Activated T-helper 2 cell treated with anti-CD3 and anti-CD28 coated beads, Interferon-gamma antibody, Interleukin-2, Interleukin-4, amounts not matched to agents 10 μg/mL and 5 μg/mL and 100 μg/mL, durations not matched to agents 14 hours and 24 hours and 36 hours (primary cell): ENCODE measurements at regions not wholly inside any gene's neighbourhood (a gene's known extent, or its start where the extent isn't known, plus 50 kb on each side); places are given as distances from the start of the nearest gene placed in this dataset.

Experiments
- DNase-seq: peaks from one replicate; pipeline ENCODE4 v3.0.0; 2021; ENCODE audit warnings: low spot score
- H3K27ac Mint-ChIP-seq: one replicate; pipeline ENCODE4 v1.8.0; 2021; ENCODE audit warnings: mixed read lengths
- H3K27me3 Mint-ChIP-seq: one replicate; pipeline ENCODE4 v1.8.0; 2021; ENCODE audit warnings: low read depth, mixed read lengths
- H3K36me3 Mint-ChIP-seq: one replicate; pipeline ENCODE4 v1.8.0; 2021; ENCODE audit warnings: low read depth, mixed read lengths
- H3K4me1 Mint-ChIP-seq: one replicate; pipeline ENCODE4 v1.8.0; 2021; ENCODE audit warnings: low read depth, mixed read lengths
- H3K4me3 Mint-ChIP-seq: one replicate; pipeline ENCODE4 v1.8.0; 2021; ENCODE audit warnings: low read depth, mild to moderate bottlenecking, moderate library complexity, mixed read lengths
- H3K9me3 Mint-ChIP-seq: one replicate; pipeline ENCODE4 v1.8.0; 2021; ENCODE audit warnings: mixed read lengths
- intact Hi-C: fragments of 100-400 bp; cut with micrococcal nuclease; formaldehyde crosslinking; loops from one replicate; pipeline ENCODE4 v1.15.1; 2023

- DNase-seq, result no peak
- intact Hi-C loops, result no loop called here
- H3K9me3 Mint-ChIP-seq, result no peaks in the 10 kb centered on the region
- H3K27ac Mint-ChIP-seq, result no peak overlapping the region
- H3K4me3 Mint-ChIP-seq, result no peak overlapping the region
- peaks cover 3% of the 10 kb centered on the region for H3K4me1 Mint-ChIP-seq
- H3K27me3 Mint-ChIP-seq, result no peaks in the 10 kb centered on the region
- H3K36me3 Mint-ChIP-seq, result no peaks in the 10 kb centered on the region
Measured at GRCh38 chr11:115780646-115781362, 276.6 kb upstream of the CADM1 start.

GRCh38 chr11:115778928-115779650 is 274.9 kb upstream of the CADM1 start:
- Mint-ChIP-seq H3K27ac (peak overlapping the region; percentile 38), H3K36me3 (no peaks in the 10 kb centered on the region), H3K4me3 (no peak overlapping the region), H3K9me3 (no peaks in the 10 kb centered on the region), H3K27me3 (no peaks in the 10 kb centered on the region), H3K4me1 (peaks cover 3% of the 10 kb centered on the region)
- intact Hi-C loops, result loop anchor here (5.0 kb wide), 1 partner anchor 138 kb away; no protein-coding TSS in a partner anchor
- DNase-seq, result no peak

- no peaks in the 10 kb centered on the region for H3K36me3 Mint-ChIP-seq
- H3K4me1 Mint-ChIP-seq, result peaks cover 3% of the 10 kb centered on the region
- no peaks in the 10 kb centered on the region for H3K27me3 Mint-ChIP-seq
- intact Hi-C loops, result loop anchor here (5.0 kb wide), 1 partner anchor 140 kb away; no protein-coding TSS in a partner anchor
- H3K4me3 Mint-ChIP-seq, result no peak overlapping the region
- H3K27ac Mint-ChIP-seq, result no peak overlapping the region
- H3K9me3 Mint-ChIP-seq, result no peaks in the 10 kb centered on the region
- no peak for DNase-seq
Measured at GRCh38 chr11:115776916-115777315, 272.7 kb upstream of the CADM1 start.

- Mint-ChIP-seq H3K9me3 (no peaks in the 10 kb centered on the region), H3K27ac (no peak overlapping the region), H3K4me3 (no peak overlapping the region), H3K27me3 (no peaks in the 10 kb centered on the region), H3K36me3 (no peaks in the 10 kb centered on the region), H3K4me1 (peaks cover 3% of the 10 kb centered on the region)
- DNase-seq, result no peak
- intact Hi-C loops, result loop anchor here (5.0 kb wide), 1 partner anchor 141 kb away; no protein-coding TSS in a partner anchor
Measured at GRCh38 chr11:115775846-115776245, 271.6 kb upstream of the CADM1 start.

GRCh38 chr11:115774756-115775155 is 270.5 kb upstream of the CADM1 start:
- H3K4me3 Mint-ChIP-seq, result no peak overlapping the region
- no peak for DNase-seq
- no peak overlapping the region for H3K27ac Mint-ChIP-seq
- intact Hi-C loops, result loop anchor here (5.0 kb wide), 1 partner anchor 143 kb away; no protein-coding TSS in a partner anchor
- no peaks in the 10 kb centered on the region for H3K27me3 Mint-ChIP-seq
- no peaks in the 10 kb centered on the region for H3K9me3 Mint-ChIP-seq
- no peaks in the 10 kb centered on the region for H3K36me3 Mint-ChIP-seq
- H3K4me1 Mint-ChIP-seq, result peaks cover 3% of the 10 kb centered on the region

- intact Hi-C loops, result no loop called here
- Mint-ChIP-seq H3K4me3 (no peak overlapping the region), H3K27me3 (no peaks in the 10 kb centered on the region), H3K36me3 (no peaks in the 10 kb centered on the region), H3K9me3 (no peaks in the 10 kb centered on the region), H3K4me1 (no peaks in the 10 kb centered on the region), H3K27ac (no peak overlapping the region)
- no peak for DNase-seq
Measured at GRCh38 chr11:115769891-115770290, 265.7 kb upstream of the CADM1 start.

GRCh38 chr11:115767883-115768282 is 263.7 kb upstream of the CADM1 start:
- intact Hi-C loops, result no loop called here
- no peaks in the 10 kb centered on the region for H3K9me3 Mint-ChIP-seq
- no peaks in the 10 kb centered on the region for H3K36me3 Mint-ChIP-seq
- no peaks in the 10 kb centered on the region for H3K27me3 Mint-ChIP-seq
- no peak for DNase-seq
- H3K4me1 Mint-ChIP-seq, result no peaks in the 10 kb centered on the region
- no peak overlapping the region for H3K4me3 Mint-ChIP-seq
- H3K27ac Mint-ChIP-seq, result no peak overlapping the region

- no peak overlapping the region for H3K27ac Mint-ChIP-seq
- no peaks in the 10 kb centered on the region for H3K9me3 Mint-ChIP-seq
- no peak overlapping the region for H3K4me3 Mint-ChIP-seq
- intact Hi-C loops, result no loop called here
- H3K27me3 Mint-ChIP-seq, result no peaks in the 10 kb centered on the region
- DNase-seq, result no peak
- no peaks in the 10 kb centered on the region for H3K4me1 Mint-ChIP-seq
- H3K36me3 Mint-ChIP-seq, result no peaks in the 10 kb centered on the region
Measured at GRCh38 chr11:115767047-115767802, 263.0 kb upstream of the CADM1 start.

- Mint-ChIP-seq H3K27ac (no peak overlapping the region), H3K36me3 (no peaks in the 10 kb centered on the region)
Measured at GRCh38 chr11:115766561-115766960, 262.3 kb upstream of the CADM1 start.

GRCh38 chr11:115765803-115766239 is 261.6 kb upstream of the CADM1 start:
- H3K9me3 Mint-ChIP-seq, result no peaks in the 10 kb centered on the region
- intact Hi-C loops, result no loop called here

More at GRCh38 chr11:115766561-115766960, 262.3 kb upstream of the CADM1 start:
- H3K4me1 Mint-ChIP-seq, result no peaks in the 10 kb centered on the region
- no peak for DNase-seq
- H3K27me3 Mint-ChIP-seq, result peaks cover 6% of the 10 kb centered on the region
- no peak overlapping the region for H3K4me3 Mint-ChIP-seq
- no peaks in the 10 kb centered on the region for H3K9me3 Mint-ChIP-seq
- intact Hi-C loops, result no loop called here

GRCh38 chr11:115764176-115764575 is 260.0 kb upstream of the CADM1 start:
- DNase-seq, result no peak
- H3K9me3 Mint-ChIP-seq, result no peaks in the 10 kb centered on the region
- H3K27ac Mint-ChIP-seq, result no peak overlapping the region
- H3K4me1 Mint-ChIP-seq, result peaks cover 2% of the 10 kb centered on the region
- peaks cover 11% of the 10 kb centered on the region for H3K27me3 Mint-ChIP-seq
- no peaks in the 10 kb centered on the region for H3K36me3 Mint-ChIP-seq
- H3K4me3 Mint-ChIP-seq, result no peak overlapping the region
- intact Hi-C loops, result no loop called here

More at GRCh38 chr11:115765803-115766239, 261.6 kb upstream of the CADM1 start:
- Mint-ChIP-seq H3K4me3 (no peak overlapping the region), H3K36me3 (no peaks in the 10 kb centered on the region), H3K27me3 (peaks cover 6% of the 10 kb centered on the region), H3K27ac (no peak overlapping the region), H3K4me1 (no peaks in the 10 kb centered on the region)
- no peak for DNase-seq

- H3K27me3 Mint-ChIP-seq, result peaks cover 22% of the 10 kb centered on the region
- no peaks in the 10 kb centered on the region for H3K36me3 Mint-ChIP-seq
- no peak overlapping the region for H3K27ac Mint-ChIP-seq
- H3K9me3 Mint-ChIP-seq, result no peaks in the 10 kb centered on the region
- peaks cover 2% of the 10 kb centered on the region for H3K4me1 Mint-ChIP-seq
- intact Hi-C loops, result no loop called here
- DNase-seq, result no peak
- no peak overlapping the region for H3K4me3 Mint-ChIP-seq
Measured at GRCh38 chr11:115761817-115762216, 257.6 kb upstream of the CADM1 start.
